Smooth muscle cell (in vitro differentiated cells): ENCODE measurements at regions not wholly inside any gene's neighbourhood (a gene's known extent, or its start where the extent isn't known, plus 50 kb on each side); places are given as distances from the start of the nearest gene placed in this dataset.

ENCODE experiments used
- DNase-seq: peaks from one replicate; lab custom pipeline; 2025; ENCODE audit not compliant: unreplicated experiment; lab: John Stamatoyannopoulos, UW
- H2AFZ ChIP-seq: fragments of 200-600 bp; sonication (generic); 2 replicates; pipeline ENCODE4 v1.6.0; 2016; ENCODE audit warnings: antibody characterized with exemption, low read depth, mild to moderate bottlenecking
- H3F3A ChIP-seq: fragments of 200-600 bp; sonication (generic); 2 replicates; pipeline ENCODE4 v1.6.0; 2017; ENCODE audit warnings: antibody characterized with exemption, low read depth
- H3K27ac ChIP-seq: fragments of 200-600 bp; sonication (generic); 2 replicates; pipeline ENCODE4 v1.5.1; 2016; ENCODE audit warnings: low read depth, mild to moderate bottlenecking
- H3K27me3 ChIP-seq: fragments of 200-600 bp; sonication (generic); 2 replicates; pipeline ENCODE4 v1.6.1; 2016; ENCODE audit warnings: low read depth, mild to moderate bottlenecking
- H3K36me3 ChIP-seq: fragments of 200-600 bp; sonication (generic); 2 replicates; pipeline ENCODE4 v1.5.1; 2016; ENCODE audit warnings: low read depth
- H3K4me1 ChIP-seq: fragments of 200-600 bp; sonication (generic); 2 replicates; pipeline ENCODE4 v1.5.1; 2016; ENCODE audit warnings: low read depth
- H3K4me2 ChIP-seq: fragments of 200-600 bp; sonication (generic); 2 replicates; pipeline ENCODE4 v1.6.0; 2016; ENCODE audit warnings: mild to moderate bottlenecking
- H3K4me3 ChIP-seq: fragments of 200-600 bp; sonication (generic); 2 replicates; pipeline ENCODE4 v1.5.1; 2016; ENCODE audit warnings: mild to moderate bottlenecking
- H3K79me2 ChIP-seq: fragments of 200-600 bp; sonication (generic); 2 replicates; pipeline ENCODE4 v1.6.0; 2016; ENCODE audit warnings: low read depth, mild to moderate bottlenecking
- H3K9ac ChIP-seq: fragments of 200-600 bp; sonication (generic); 2 replicates; pipeline ENCODE4 v1.6.0; 2016; ENCODE audit warnings: low read depth
- H3K9me3 ChIP-seq: fragments of 200-600 bp; sonication (generic); replicated peaks from 2 replicates; pipeline ENCODE4 v1.5.1; 2016; ENCODE audit warnings: low read depth
- H4K20me1 ChIP-seq: fragments of 200-600 bp; sonication (generic); 2 replicates; pipeline ENCODE4 v1.6.0; 2016; ENCODE audit warnings: low read depth
- WGBS: methylation state at CpG from one replicate; pipeline ENCODE4 v1.1.7; 2016; ENCODE audit warnings: low lambda C conversion rate; 5-methylcytosine and 5-hydroxymethylcytosine counted together
- TF ChIP-seq, protein P1 (sequence below): fragments of 200-600 bp; sonication (generic); IDR thresholded peaks from 2 replicates; pipeline ENCODE4 v1.5.1; 2017; ENCODE audit warnings: borderline replicate concordance, mild to moderate bottlenecking, antibody characterized with exemption; ENCODE audit not compliant: insufficient read depth, poor library complexity, severe bottlenecking

DNA sequence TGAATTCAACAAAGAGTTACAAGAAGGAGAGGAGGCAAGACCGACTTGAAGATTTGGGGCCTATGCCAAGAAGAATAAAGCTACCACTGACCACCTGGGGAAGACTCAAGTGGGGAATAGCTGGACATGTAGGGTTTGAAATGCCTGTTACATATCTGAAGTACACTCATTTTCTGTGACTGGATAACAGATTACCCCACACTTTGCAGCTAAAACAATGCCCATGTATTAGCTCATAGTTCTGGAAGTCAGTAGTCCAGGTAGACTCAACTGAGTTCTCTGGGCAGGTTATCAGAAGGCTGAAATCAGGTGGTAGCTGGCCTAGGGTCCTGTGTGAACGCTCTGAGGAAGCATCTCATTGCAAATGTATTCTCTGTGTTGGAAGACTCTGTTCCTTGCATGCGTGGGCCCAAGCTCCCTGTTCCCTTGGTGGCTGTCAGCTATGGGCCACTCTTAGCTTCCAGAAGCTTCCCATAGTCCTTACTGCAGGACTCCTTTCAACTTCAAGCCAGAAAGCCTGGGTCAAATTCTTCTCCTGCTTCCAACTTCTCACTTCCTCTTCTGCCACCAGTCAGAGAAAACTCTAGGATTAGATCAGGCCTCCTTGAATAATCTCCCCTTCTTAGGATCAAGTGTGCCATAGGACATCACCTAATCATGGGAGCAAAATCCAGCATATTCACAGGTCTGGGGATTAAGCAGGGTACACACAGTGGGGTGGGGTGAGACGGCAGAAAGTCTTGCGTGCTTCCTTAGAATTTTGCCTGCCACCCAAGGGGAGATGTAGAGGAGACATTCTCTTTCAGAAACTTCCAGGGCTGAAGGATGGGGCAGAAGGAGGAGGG is 187.8 kb downstream of the SHQ1 start:
- Histone ChIP-seq H2AFZ (no peak overlapping the region), H3K36me3 (no peaks in the 10 kb centered on the region), H3K4me2 (no peak overlapping the region), H3K27ac (no peak overlapping the region), H3K9me3 (no peaks in the 10 kb centered on the region), H4K20me1 (no peaks in the 10 kb centered on the region), H3K4me3 (no peak overlapping the region), H3K4me1 (peaks cover 8% of the 10 kb centered on the region), H3F3A (peaks cover 5% of the 10 kb centered on the region), H3K79me2 (no peaks in the 10 kb centered on the region), H3K27me3 (peaks cover 3% of the 10 kb centered on the region), H3K9ac (no peak overlapping the region)
- TF ChIP-seq, protein P1, sequence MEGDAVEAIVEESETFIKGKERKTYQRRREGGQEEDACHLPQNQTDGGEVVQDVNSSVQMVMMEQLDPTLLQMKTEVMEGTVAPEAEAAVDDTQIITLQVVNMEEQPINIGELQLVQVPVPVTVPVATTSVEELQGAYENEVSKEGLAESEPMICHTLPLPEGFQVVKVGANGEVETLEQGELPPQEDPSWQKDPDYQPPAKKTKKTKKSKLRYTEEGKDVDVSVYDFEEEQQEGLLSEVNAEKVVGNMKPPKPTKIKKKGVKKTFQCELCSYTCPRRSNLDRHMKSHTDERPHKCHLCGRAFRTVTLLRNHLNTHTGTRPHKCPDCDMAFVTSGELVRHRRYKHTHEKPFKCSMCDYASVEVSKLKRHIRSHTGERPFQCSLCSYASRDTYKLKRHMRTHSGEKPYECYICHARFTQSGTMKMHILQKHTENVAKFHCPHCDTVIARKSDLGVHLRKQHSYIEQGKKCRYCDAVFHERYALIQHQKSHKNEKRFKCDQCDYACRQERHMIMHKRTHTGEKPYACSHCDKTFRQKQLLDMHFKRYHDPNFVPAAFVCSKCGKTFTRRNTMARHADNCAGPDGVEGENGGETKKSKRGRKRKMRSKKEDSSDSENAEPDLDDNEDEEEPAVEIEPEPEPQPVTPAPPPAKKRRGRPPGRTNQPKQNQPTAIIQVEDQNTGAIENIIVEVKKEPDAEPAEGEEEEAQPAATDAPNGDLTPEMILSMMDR: no peak
- DNase-seq: no peak
- 94% methylated on average over 5 of the region's 5 CpGs for WGBS

DNA sequence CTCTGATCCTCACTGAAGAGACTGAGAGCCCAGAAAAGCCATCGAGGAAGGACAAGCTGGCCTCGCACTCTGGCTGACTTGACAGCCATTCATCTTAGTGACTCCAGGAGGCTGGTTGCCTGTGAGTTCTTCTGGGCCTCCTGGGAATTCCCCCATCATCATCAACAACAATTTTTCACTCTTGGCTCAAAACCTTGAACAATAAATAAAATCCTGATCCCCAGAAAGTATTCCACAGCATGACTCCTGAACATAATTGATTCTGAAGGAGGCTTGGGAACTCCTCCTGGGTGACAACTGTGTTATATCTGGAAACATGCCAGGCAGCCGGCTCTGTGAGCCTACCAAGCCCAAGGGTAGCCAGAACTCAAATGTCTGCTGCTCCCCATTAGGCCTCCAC is 188.6 kb downstream of the SHQ1 start:
- no peaks in the 10 kb centered on the region for H3K79me2 ChIP-seq
- no peak overlapping the region for H2AFZ ChIP-seq
- DNase-seq: no peak
- H3K36me3 ChIP-seq: no peaks in the 10 kb centered on the region
- TF ChIP-seq, protein P1: no peak
- H3K4me3 ChIP-seq: no peak overlapping the region
- WGBS: 77% methylated on average over 3 of the region's 3 CpGs
- H3K9me3 ChIP-seq: no peaks in the 10 kb centered on the region
- H3F3A ChIP-seq: peaks cover 5% of the 10 kb centered on the region
- H3K4me1 ChIP-seq: peaks cover 15% of the 10 kb centered on the region
- no peaks in the 10 kb centered on the region for H4K20me1 ChIP-seq
- H3K27ac ChIP-seq: no peak overlapping the region
- H3K4me2 ChIP-seq: no peak overlapping the region
- no peak overlapping the region for H3K9ac ChIP-seq
- peaks cover 12% of the 10 kb centered on the region for H3K27me3 ChIP-seq

DNA sequence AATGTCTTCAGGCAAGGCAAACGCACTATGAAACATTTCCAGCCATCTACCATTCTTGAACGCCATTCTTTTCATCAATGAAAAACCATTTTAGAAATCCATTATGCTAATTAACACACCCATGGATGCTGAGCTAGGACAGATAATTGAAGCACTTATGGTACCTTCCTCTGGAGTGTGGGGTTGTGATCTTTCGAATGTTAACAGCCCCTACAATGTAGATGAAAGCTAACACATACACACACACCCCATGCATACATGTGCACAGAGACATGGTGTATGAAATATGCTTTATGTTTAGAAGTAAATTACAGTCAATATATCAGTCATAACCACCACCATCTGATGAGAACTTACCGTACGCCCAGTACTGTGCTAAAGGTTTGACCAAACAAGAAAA is 189.1 kb downstream of the SHQ1 start:
- Histone ChIP-seq H3K79me2 (no peaks in the 10 kb centered on the region), H3K9me3 (no peaks in the 10 kb centered on the region), H4K20me1 (no peaks in the 10 kb centered on the region), H2AFZ (no peak overlapping the region), H3K4me3 (no peak overlapping the region), H3K27me3 (peaks cover 12% of the 10 kb centered on the region), H3K4me2 (no peak overlapping the region), H3F3A (peaks cover 5% of the 10 kb centered on the region), H3K9ac (no peak overlapping the region), H3K27ac (no peak overlapping the region), H3K4me1 (peaks cover 15% of the 10 kb centered on the region), H3K36me3 (no peaks in the 10 kb centered on the region)
- TF ChIP-seq, protein P1: no peak
- 98% methylated on average over 5 of the region's 5 CpGs for WGBS
- DNase-seq: no peak
